Peyer's patch (tissue), 4 donors: ENCODE measurements at regions not wholly inside any gene's neighbourhood (a gene's known extent, or its start where the extent isn't known, plus 50 kb on each side); places are given as distances from the start of the nearest gene placed in this dataset.

Experiments
- DNase-seq, 3 donors: peaks; one replicate each; pipeline ENCODE4 v3.0.0-alpha.2; 2017 to 2019
- H3K27ac ChIP-seq, 4 donors: fragments of 200-600 bp; sonication (generic); one replicate each; pipeline ENCODE4 v1.5.1; 2016 to 2019
- H3K27me3 ChIP-seq, 2 donors: fragments of 200-600 bp; sonication (generic); one replicate each; pipeline ENCODE4 v1.5.1; 2019
- H3K36me3 ChIP-seq, 3 donors: fragments of 200-600 bp; sonication (generic); one replicate each; pipeline ENCODE4 v1.5.1; 2016 to 2019
- H3K4me1 ChIP-seq, 4 donors: fragments of 200-600 bp; sonication (generic); one replicate each; pipeline ENCODE4 v1.5.1; 2016 to 2019
- H3K4me3 ChIP-seq, 4 donors: fragments of 200-600 bp; sonication (generic); 1 replicate in 3 of 4; 2 replicates in 1 of 4; pipeline ENCODE4 v1.5.1; 2016 to 2019; ENCODE audit warnings: mild to moderate bottlenecking in 1 of 4
- H3K9me3 ChIP-seq, 4 donors: fragments of 200-600 bp; sonication (generic); one replicate each; pipeline ENCODE4 v1.5.1; 2016 to 2019; ENCODE audit warnings: mild to moderate bottlenecking in 1 of 4
- CTCF ChIP-seq, 6 experiments: fragments of 450-650 bp in 4 of 6; fragments of 200-600 bp in 2 of 6; sonication (generic) in 1 of 6; IDR thresholded peaks; one replicate each; pipeline ENCODE4 v1.5.1; 2017 to 2019; ENCODE audit warnings: antibody characterized with exemption in 6 of 6, mild to moderate bottlenecking in 3 of 6, moderate library complexity in 1 of 6
- POLR2A ChIP-seq, 2 donors: fragments of 450-650 bp; IDR thresholded peaks; one replicate each; pipeline ENCODE4 v1.5.1; 2017; ENCODE audit warnings: antibody characterized with exemption in 2 of 2, mild to moderate bottlenecking in 2 of 2, moderate library complexity in 2 of 2

GRCh38 chr3:182165234-182165633, 453.5 kb downstream of the SOX2 start:
- no peak for DNase-seq
- H3K4me3 ChIP-seq, result no peak overlapping the region
- TF ChIP-seq CTCF (IDR thresholded peaks at IDR 0.05) (no peak), POLR2A (IDR thresholded peaks at IDR 0.05) (no peak)
- no peak overlapping the region for H3K27ac ChIP-seq
- no peaks in the 10 kb centered on the region for H3K27me3 ChIP-seq
- H3K9me3 ChIP-seq, result no peaks in the 10 kb centered on the region
- H3K4me1 ChIP-seq, result no peaks in the 10 kb centered on the region
- H3K36me3 ChIP-seq, result no peaks in the 10 kb centered on the region

GRCh38 chr3:182172534-182172933, 460.8 kb downstream of the SOX2 start:
- H3K27me3 ChIP-seq, result no peaks in the 10 kb centered on the region
- H3K4me1 ChIP-seq, result no peaks in the 10 kb centered on the region
- no peaks in the 10 kb centered on the region for H3K9me3 ChIP-seq
- no peak overlapping the region for H3K4me3 ChIP-seq
- TF ChIP-seq CTCF (IDR thresholded peaks at IDR 0.05), result no peak
- no peaks in the 10 kb centered on the region for H3K36me3 ChIP-seq
- H3K27ac ChIP-seq, result no peak overlapping the region
- no peak for DNase-seq

GRCh38 chr3:182178488-182179200, 466.9 kb downstream of the SOX2 start:
- Histone ChIP-seq H3K36me3 (no peaks in the 10 kb centered on the region), H3K27ac (no peak overlapping the region), H3K4me1 (no peaks in the 10 kb centered on the region), H3K9me3 (no peaks in the 10 kb centered on the region), H3K27me3 (no peaks in the 10 kb centered on the region), H3K4me3 (no peak overlapping the region)
- no peak for DNase-seq
- TF ChIP-seq POLR2A (IDR thresholded peaks at IDR 0.05) (no peak), CTCF (IDR thresholded peaks at IDR 0.05) (no peak)

GRCh38 chr3:182179631-182180030, 467.9 kb downstream of the SOX2 start:
- Histone ChIP-seq H3K36me3 (no peaks in the 10 kb centered on the region), H3K27ac (no peak overlapping the region), H3K9me3 (no peaks in the 10 kb centered on the region), H3K27me3 (no peaks in the 10 kb centered on the region), H3K4me1 (no peaks in the 10 kb centered on the region), H3K4me3 (no peak overlapping the region)
- no peak for TF ChIP-seq CTCF (IDR thresholded peaks at IDR 0.05)
- TF ChIP-seq POLR2A (IDR thresholded peaks at IDR 0.05), result no peak
- no peak for DNase-seq

GRCh38 chr3:182180654-182181385, 469.1 kb downstream of the SOX2 start:
- no peaks in the 10 kb centered on the region for H3K4me1 ChIP-seq
- no peaks in the 10 kb centered on the region for H3K36me3 ChIP-seq
- no peak for DNase-seq
- no peak for TF ChIP-seq POLR2A (IDR thresholded peaks at IDR 0.05)
- no peak for TF ChIP-seq CTCF (IDR thresholded peaks at IDR 0.05)
- H3K9me3 ChIP-seq, result no peaks in the 10 kb centered on the region
- no peaks in the 10 kb centered on the region for H3K27me3 ChIP-seq
- H3K27ac ChIP-seq, result no peak overlapping the region
- no peak overlapping the region for H3K4me3 ChIP-seq
